ENCODE measurements at regions not wholly inside any gene's neighbourhood (a gene's known extent, or its start where the extent isn't known, plus 50 kb on each side); places are given as distances from the start of the nearest gene placed in this dataset.

DNA sequence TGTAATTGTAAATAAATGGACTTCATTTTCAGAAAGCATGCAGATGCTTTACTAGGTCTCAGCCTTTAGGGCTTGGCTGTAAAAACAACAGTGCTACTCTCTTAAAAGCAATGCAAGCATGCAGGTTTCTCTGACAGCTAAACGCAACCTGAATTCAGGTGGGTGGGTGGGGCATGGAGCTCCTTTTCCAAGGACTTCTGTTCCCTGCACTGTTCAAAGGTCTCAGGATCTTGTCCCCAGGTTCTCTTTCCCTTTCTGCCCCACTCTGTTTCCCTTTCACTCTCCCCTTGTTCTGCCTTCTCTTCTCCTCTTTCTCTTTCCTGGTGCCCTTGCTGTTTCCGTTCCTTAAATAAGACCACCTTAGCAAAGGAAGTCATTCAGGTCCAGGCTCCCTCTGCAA, 1527.5 kb upstream of the SLC10A2 start:
- no peak for TF ChIP-seq CTCF (IDR thresholded peaks at IDR 0.05)
- no peak for TF ChIP-seq POLR2A (IDR thresholded peaks at IDR 0.05)
